ENCODE measurements at regions not wholly inside any gene's neighbourhood (a gene's known extent, or its start where the extent isn't known, plus 50 kb on each side); places are given as distances from the start of the nearest gene placed in this dataset.

DNA sequence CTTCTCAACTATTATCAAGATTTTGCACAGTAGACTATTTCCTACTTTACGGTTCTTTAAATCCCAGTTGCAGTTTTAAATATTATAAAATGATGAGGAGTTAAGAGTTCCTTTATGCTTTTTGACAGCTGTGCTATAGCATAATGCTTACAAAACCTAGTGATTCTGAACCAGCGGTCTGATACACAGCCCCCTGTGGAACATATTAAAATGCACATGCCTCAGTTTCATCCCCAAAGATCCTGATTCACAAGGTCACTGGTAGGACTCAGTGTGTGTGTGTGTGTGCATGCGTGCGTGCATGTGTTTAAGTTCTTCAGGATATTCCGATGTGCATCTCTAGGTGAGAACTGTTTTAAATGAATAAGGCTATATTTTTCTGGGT is 330.1 kb upstream of the TPM1 start:
- TF ChIP-seq, protein P1, sequence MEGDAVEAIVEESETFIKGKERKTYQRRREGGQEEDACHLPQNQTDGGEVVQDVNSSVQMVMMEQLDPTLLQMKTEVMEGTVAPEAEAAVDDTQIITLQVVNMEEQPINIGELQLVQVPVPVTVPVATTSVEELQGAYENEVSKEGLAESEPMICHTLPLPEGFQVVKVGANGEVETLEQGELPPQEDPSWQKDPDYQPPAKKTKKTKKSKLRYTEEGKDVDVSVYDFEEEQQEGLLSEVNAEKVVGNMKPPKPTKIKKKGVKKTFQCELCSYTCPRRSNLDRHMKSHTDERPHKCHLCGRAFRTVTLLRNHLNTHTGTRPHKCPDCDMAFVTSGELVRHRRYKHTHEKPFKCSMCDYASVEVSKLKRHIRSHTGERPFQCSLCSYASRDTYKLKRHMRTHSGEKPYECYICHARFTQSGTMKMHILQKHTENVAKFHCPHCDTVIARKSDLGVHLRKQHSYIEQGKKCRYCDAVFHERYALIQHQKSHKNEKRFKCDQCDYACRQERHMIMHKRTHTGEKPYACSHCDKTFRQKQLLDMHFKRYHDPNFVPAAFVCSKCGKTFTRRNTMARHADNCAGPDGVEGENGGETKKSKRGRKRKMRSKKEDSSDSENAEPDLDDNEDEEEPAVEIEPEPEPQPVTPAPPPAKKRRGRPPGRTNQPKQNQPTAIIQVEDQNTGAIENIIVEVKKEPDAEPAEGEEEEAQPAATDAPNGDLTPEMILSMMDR (IDR thresholded peaks at IDR 0.05; ENCODE audit: poor library complexity, severe bottlenecking): no peak
- TF ChIP-seq EP300 (conservative IDR thresholded peaks at IDR 0.05; ENCODE audit: poor library complexity, severe bottlenecking) (no peak), RAD21 (conservative IDR thresholded peaks at IDR 0.05) (no peak), TAF1 (IDR thresholded peaks at IDR 0.05; ENCODE audit: low read depth) (no peak), EZH2 (IDR thresholded peaks at IDR 0.05; ENCODE audit: borderline replicate concordance, insufficient read depth, low read length, poor library complexity, severe bottlenecking) (no peak)
